GM21515 (cell line): ENCODE measurements at regions not wholly inside any gene's neighbourhood (a gene's known extent, or its start where the extent isn't known, plus 50 kb on each side); places are given as distances from the start of the nearest gene placed in this dataset.

Experiments
- ATAC-seq: cut with Tn5 transposase; IDR thresholded peaks from one replicate; pipeline ENCODE4 v1.9.1; 2021; ENCODE audit not compliant: unreplicated experiment

DNA sequence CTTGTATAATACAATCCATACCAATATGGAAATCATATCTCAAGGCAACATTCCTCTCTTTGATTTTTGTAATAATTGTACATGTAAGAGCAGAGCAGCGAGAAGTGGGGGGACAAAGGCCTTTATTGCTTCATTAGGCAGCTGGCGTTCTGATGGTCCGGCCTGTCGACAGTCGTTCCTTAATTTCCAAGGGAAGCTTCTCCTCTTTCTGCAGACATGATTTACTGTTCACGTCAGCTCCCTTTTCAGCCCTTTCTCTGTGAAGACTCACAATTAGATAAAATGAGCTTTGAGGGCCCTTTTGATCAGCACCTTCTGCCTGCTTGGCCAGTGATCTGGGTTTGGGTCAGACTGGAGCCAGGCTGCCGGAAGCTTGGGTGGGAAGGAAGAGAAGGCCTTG is 65.6 kb upstream of the CTBP2 start:
- ATAC-seq = no peak

DNA sequence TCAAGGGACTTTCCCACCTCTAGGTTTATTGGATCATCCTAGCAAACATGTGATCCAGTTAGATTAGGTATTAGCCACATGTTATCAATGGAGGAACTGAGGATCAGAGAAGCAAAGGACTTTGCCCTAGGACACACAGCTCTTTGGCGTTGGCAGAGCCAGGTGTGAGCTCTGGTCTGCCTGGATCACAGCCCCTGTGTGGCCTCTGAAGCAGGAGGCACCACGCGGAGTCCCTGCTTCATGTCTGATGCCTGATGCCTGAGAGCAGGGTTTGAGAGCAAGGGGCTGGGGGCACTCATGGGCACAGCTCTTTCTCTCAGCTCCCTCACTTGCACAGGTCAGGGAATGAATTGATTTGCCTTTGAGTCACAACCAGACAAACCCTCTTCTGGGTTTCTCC is 64.7 kb upstream of the CTBP2 start:
- no peak for ATAC-seq

- no peak for ATAC-seq
Observed at GRCh38 chr10:125222515-125223308, 62.3 kb upstream of the CTBP2 start.

DNA sequence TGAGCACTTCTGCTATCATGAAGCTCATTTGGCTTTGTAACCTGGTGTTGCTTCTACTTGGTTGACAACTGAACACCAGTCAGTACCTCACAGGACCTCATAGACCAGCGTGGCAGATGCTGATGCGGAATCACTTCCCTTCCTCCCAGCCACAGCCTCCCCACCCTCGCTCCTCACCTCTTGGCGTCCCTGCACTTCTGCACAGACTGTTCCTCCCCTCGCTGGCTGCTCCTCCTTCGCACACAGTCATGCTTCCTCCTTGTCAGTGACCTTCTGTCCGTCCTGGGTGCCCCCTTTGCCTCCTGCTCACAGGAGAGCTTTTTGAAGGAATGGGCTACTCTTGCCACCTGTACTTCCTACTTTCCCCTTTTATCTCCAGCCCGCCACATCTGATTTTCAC is 61.4 kb upstream of the CTBP2 start:
- ATAC-seq = no peak

- no peak for ATAC-seq
Observed at GRCh38 chr10:125219776-125220175, 59.4 kb upstream of the CTBP2 start.

GRCh38 chr10:125218967-125219366 is 58.6 kb upstream of the CTBP2 start:
- ATAC-seq = no peak

GRCh38 chr10:125217990-125218675 is 57.8 kb upstream of the CTBP2 start:
- no peak for ATAC-seq

DNA sequence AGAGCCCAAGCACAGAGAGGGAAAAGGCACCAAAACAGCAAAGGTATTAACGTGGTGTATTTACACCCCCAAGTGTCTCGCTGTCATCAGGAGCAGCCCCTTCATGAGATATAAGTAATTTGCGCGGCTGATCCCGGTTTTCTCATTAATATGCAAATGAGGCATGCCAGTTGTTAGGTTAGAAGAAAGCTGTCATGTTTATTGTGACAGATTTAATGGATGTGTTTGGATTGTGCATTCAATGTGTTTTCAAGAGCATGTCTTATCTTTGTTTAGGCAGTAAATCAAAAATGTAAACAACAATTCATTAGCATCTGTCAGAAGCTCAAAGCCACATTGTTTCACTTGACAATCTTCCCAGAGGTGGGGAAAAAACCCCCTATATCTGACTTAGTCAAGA is 56.5 kb upstream of the CTBP2 start:
- no peak for ATAC-seq

DNA sequence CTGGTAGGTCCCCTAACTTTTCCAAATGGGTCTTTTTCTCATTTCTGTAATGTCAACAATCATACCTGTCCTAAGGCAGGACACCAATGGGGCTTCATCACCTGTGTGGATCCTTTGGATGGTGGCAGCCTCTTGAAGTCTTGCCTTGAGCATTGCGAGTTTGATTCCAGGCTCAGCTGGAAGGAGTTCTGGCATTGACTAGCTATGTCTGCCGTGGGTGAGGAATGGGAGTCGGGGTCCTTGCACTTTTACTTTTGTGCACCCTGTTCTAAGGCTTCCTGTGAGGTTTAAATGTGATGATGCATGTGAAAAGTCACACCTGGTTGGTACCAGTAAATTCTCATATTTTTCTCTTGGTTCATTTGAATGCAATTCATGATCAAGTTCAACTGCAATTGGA is 55.9 kb upstream of the CTBP2 start:
- no peak for ATAC-seq

- ATAC-seq = no peak
Observed at GRCh38 chr10:125214283-125214570, 53.9 kb upstream of the CTBP2 start.

- ATAC-seq = no peak
Observed at GRCh38 chr10:125213541-125214282, 53.3 kb upstream of the CTBP2 start.

GRCh38 chr10:125212150-125212809 is 51.9 kb upstream of the CTBP2 start:
- no peak for ATAC-seq
